ENCODE measurements at regions not wholly inside any gene's neighbourhood (a gene's known extent, or its start where the extent isn't known, plus 50 kb on each side); places are given as distances from the start of the nearest gene placed in this dataset.

DNA sequence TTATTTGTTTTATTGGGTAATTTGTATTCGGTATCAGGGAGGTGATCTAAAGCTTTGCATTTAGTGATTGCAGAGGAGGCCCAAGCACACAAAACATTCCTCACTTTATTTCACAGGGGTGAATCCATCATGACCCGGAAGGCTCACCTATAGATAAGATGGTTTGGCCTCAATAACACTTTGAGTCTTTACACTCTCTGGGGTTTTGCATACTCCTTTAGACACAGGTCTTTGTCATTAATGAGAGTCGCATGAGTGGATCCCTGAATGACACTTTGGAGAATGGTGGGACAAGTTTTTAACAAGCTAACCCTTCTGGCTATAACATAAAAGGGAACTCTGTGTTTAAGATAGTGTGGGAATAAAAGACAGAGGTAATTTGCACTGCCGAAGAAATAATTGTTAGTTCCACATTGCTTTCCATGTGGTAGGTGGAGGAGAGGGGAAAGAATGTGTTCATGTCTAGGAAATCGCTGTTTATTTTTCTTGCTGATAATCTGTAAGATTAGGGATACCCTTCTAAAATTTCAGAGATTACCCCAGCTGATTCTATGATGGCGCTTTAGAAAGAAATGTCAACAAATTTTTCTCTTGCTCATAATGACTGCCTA lies 455.8 kb downstream of the TFEC start:
- intact Hi-C loops (cut with micrococcal nuclease) = no loop called here
- Mint-ChIP-seq H3K36me3 (ENCODE audit: insufficient read depth, unreplicated experiment) (no peaks in the 10 kb centered on the region), H3K27ac (ENCODE audit: low read depth, unreplicated experiment) (no peak overlapping the region), H3K27me3 (ENCODE audit: insufficient read depth, unreplicated experiment) (peaks cover 54% of the 10 kb centered on the region), H3K4me3 (ENCODE audit: unreplicated experiment) (no peak overlapping the region), H3K4me1 (ENCODE audit: insufficient read depth, unreplicated experiment) (no peaks in the 10 kb centered on the region), H3K9me3 (ENCODE audit: unreplicated experiment) (no peaks in the 10 kb centered on the region)
- CTCF ChIA-PET = interaction anchor here (1.5 kb wide), 1 partner anchor 29 kb away, joined by 3 read pairs; no protein-coding TSS in a partner anchor
- TF ChIP-seq CTCF (IDR thresholded peaks at IDR 0.05; ENCODE audit: unreplicated experiment) = no peak
- no peak for DNase-seq (ENCODE audit: unreplicated experiment)
- POLR2A ChIA-PET = no interaction called here
- BruUV-seq (replicated peaks) = no TSS peak

DNA sequence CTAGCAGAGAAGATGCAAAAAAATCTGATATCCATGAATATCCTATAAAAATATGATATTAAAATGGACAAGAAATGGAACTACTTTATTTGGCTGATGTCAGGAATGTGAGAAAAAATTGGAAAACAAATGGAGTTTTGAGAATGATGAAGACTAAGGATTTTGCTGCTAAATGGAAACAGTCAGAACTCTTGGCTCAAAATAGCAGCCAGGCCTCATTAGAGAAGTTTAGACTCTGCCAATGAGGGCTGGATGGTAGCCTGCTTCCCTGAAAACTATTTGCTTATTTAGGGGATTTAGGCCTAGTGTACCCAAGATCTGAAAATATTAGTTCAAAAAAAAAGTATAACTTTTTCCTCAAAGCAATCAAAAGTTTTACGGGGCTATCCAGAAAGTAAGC lies 458.5 kb downstream of the TFEC start:
- H3K4me3 Mint-ChIP-seq (ENCODE audit: unreplicated experiment) = no peak overlapping the region
- DNase-seq (ENCODE audit: unreplicated experiment) = no peak
- H3K4me1 Mint-ChIP-seq (ENCODE audit: insufficient read depth, unreplicated experiment) = no peaks in the 10 kb centered on the region
- H3K27ac Mint-ChIP-seq (ENCODE audit: low read depth, unreplicated experiment) = no peak overlapping the region
- POLR2A ChIA-PET = no interaction called here
- no peaks in the 10 kb centered on the region for H3K9me3 Mint-ChIP-seq (ENCODE audit: unreplicated experiment)
- no TSS peak for BruUV-seq (replicated peaks)
- peaks cover 81% of the 10 kb centered on the region for H3K27me3 Mint-ChIP-seq (ENCODE audit: insufficient read depth, unreplicated experiment)
- intact Hi-C loops (cut with micrococcal nuclease) = no loop called here
- CTCF ChIA-PET = no interaction called here
- H3K36me3 Mint-ChIP-seq (ENCODE audit: insufficient read depth, unreplicated experiment) = no peaks in the 10 kb centered on the region
- TF ChIP-seq CTCF (IDR thresholded peaks at IDR 0.05; ENCODE audit: unreplicated experiment) = no peak

DNA sequence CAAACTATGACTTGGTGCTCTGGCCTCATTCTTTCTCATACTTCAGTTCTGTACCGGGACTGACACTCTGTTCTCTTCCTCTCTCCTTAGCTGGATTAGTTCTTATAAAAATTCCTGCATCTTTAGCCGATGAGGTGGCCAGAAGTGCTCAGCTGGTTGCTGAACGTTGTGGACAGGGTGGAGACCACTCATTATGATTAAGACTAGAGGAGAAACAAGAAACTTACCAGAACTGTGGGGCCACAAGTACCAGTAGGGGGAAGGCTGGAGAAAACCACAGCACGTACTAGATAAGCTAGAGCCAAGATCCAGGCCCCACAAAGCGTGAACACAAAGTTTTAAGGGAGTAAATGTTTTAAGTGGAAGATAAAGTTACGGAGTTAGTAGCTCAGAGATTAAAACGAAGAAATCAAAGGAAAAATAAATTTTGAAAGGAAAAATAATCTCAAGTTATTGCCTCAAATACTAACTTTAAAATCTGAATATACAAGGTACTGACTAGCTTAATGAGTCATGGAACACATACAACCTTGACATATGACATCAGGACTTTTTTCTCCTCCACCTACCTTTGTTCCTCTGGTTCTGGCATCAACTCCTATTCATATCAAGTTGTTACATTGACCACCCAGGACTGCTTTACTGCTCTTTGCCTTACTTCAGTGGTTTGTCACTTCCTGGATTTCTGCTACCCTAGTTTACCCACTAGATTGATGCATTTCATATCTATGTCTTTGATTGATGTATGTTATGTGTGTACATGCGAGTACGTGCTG lies 469.0 kb downstream of the TFEC start:
- CTCF ChIA-PET = interaction anchor here (0.7 to 0.9 kb wide), 2 partner anchors 22 to 1667 kb away, joined by 3 read pairs; no protein-coding TSS in a partner anchor
- intact Hi-C loops (cut with micrococcal nuclease) = no loop called here
- Mint-ChIP-seq H3K9me3 (ENCODE audit: unreplicated experiment) (no peaks in the 10 kb centered on the region), H3K4me1 (ENCODE audit: insufficient read depth, unreplicated experiment) (no peaks in the 10 kb centered on the region), H3K4me3 (ENCODE audit: unreplicated experiment) (no peak overlapping the region), H3K27me3 (ENCODE audit: insufficient read depth, unreplicated experiment) (peaks cover 84% of the 10 kb centered on the region), H3K36me3 (ENCODE audit: insufficient read depth, unreplicated experiment) (no peaks in the 10 kb centered on the region), H3K27ac (ENCODE audit: low read depth, unreplicated experiment) (no peak overlapping the region)
- no peak for DNase-seq (ENCODE audit: unreplicated experiment)
- POLR2A ChIA-PET = no interaction called here
- no peak for TF ChIP-seq CTCF (IDR thresholded peaks at IDR 0.05; ENCODE audit: unreplicated experiment)
- no TSS peak for BruUV-seq (replicated peaks)

GRCh38 chr7:115559877-115560276 lies 470.7 kb downstream of the TFEC start:
- CTCF ChIA-PET = no interaction called here
- DNase-seq (ENCODE audit: unreplicated experiment) = no peak
- intact Hi-C loops (cut with micrococcal nuclease) = no loop called here
- Mint-ChIP-seq H3K27ac (ENCODE audit: low read depth, unreplicated experiment) (no peak overlapping the region), H3K9me3 (ENCODE audit: unreplicated experiment) (no peaks in the 10 kb centered on the region), H3K36me3 (ENCODE audit: insufficient read depth, unreplicated experiment) (no peaks in the 10 kb centered on the region), H3K4me1 (ENCODE audit: insufficient read depth, unreplicated experiment) (no peaks in the 10 kb centered on the region), H3K27me3 (ENCODE audit: insufficient read depth, unreplicated experiment) (peaks cover 84% of the 10 kb centered on the region), H3K4me3 (ENCODE audit: unreplicated experiment) (no peak overlapping the region)
- POLR2A ChIA-PET = no interaction called here
- no TSS peak for BruUV-seq (replicated peaks)
- TF ChIP-seq CTCF (IDR thresholded peaks at IDR 0.05; ENCODE audit: unreplicated experiment) = no peak
